Ramos (cell line): ENCODE measurements at regions not wholly inside any gene's neighbourhood (a gene's known extent, or its start where the extent isn't known, plus 50 kb on each side); places are given as distances from the start of the nearest gene placed in this dataset.

ENCODE experiments used
- in situ Hi-C: fragments of 300-500 bp; cut with MboI; formaldehyde crosslinking; loops from one replicate; pipeline ENCODE4 v1.14.3; 2022; ENCODE audit warnings: low sequenced_read_pairs; ENCODE audit not compliant: unreplicated experiment

DNA sequence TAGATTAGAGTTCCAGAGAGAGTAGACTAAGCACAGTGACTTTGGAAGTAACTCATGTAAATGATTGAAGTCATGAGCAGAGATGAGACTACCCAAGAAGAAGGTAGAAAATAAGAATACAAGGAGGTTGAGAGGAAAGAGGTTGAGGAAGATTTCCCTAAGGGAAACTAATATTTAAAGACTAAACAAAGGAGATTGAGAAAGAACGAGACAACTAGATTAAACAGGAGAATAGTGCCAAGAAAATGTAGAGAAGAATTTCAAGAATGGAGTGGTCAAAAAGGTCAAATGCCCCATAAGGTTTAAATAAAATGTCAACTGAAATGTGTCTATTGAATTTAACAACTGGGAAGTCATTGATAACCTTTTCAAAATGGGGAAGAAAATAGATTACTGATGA lies 59.0 kb downstream of the RPS29 start:
- in situ Hi-C loops, result no loop called here

DNA sequence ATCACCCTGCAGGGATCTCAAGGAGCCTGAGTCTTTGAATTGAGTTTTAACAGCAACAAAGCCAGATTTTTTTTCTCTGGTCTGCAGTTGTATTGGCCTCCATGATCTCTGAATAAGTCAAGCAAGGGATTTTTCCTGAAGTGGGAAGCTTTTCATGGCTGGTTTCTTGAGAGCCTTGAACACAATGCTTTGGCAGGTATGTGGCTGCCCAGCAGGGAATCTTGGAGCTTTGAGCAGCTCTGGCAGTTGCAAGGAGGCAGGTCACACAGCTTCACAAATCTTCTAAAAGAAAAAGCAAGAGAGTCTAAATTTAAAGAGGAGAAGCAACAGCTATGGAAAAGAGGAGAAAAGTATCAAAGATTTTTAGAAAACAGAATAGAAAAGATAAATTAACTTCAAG lies 60.1 kb downstream of the RPS29 start:
- in situ Hi-C loops, result no loop called here

DNA sequence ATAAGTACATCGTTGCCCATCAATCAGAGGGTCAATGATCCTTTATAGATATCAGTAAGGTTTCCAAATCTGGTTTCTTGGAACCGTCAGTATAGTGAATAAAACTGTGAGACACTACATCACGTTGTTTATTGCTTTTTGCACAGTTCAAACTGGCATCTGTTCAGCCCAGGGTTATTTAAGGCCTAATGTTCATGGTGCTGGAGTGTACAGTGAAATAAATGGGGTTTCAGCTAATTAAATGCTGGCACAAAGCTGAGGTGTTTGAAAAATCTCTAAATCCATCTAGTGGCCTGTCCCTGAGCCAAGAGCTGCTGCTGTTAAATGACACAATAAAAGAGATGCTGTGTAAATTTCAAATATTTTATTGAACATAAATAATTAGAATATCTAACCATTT lies 69.9 kb downstream of the RPS29 start:
- in situ Hi-C loops, result no loop called here

DNA sequence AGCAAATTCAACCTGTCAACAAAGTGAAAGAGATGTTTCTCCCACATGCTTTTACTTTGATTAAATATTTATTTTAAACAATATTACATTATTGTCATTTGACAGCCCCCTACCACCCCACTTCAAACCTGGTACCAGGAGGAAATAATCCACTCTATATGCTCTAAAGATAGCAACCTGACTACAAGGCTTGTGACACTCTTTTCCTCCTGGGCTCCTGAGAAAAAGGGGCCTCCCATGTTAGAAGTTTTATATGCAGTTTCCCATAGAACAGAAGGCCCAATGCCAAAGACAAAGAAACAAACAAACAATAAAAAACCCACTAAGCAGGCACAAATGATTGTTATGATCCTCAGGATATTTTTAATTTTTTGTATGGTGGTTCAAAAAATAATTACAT lies 73.6 kb downstream of the RPS29 start:
- in situ Hi-C loops, result no loop called here

DNA sequence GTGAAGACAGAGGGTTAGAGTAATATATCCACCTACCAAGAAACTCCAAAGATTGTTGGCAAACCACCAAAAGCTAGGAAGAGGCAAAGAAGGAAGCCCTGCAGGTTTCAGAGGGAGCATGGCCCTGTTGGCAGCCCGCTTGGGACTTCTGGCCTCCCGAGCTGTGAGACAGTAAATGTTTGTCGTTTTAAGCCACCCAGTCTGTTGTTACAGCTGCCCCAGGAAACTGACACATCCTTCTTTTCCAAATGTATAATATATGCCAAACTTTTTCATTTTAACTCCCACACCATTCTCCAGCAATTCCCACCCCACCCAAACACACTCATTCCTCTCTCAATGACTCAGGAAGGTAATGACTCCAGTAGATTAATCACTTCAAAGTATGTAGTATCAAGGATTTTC lies 74.0 kb downstream of the RPS29 start:
- in situ Hi-C loops, result no loop called here

DNA sequence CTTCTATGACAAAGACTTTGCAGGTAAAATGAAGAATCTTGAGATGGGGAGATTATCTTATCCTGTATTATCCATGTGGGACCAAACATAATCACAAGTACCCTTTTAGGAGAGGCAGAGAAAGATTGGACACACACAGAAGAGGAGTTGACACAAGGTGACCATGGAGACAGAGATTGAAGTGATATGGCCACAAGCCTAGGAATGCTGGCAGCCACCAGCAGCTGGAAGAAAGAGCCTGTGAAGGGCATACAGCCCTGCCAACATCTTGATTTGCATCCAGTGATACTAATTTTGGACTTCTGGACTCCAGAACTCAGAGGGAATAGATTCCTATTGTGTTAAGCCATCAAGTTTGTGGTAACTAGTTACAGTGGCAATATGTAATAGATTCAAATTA lies 78.1 kb downstream of the RPS29 start:
- in situ Hi-C loops, result no loop called here

DNA sequence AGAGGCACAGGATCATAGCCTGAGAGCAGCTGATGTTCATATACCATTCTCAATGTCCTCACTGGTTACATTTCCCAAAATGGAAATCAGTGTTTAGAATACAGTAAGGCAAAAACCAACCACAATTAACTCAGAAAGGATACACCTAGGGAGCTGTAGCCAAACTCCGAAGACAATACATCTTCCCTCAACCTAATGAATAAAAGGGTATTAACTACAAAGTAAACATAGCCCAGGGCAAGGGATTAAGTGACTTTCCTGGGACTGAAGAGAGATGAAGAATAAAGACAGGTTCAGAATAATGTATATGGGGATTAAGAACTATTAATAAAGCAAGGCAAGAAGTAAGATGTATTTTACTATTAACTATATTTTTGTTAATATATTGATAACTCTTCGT lies 79.5 kb downstream of the RPS29 start:
- in situ Hi-C loops, result no loop called here

DNA sequence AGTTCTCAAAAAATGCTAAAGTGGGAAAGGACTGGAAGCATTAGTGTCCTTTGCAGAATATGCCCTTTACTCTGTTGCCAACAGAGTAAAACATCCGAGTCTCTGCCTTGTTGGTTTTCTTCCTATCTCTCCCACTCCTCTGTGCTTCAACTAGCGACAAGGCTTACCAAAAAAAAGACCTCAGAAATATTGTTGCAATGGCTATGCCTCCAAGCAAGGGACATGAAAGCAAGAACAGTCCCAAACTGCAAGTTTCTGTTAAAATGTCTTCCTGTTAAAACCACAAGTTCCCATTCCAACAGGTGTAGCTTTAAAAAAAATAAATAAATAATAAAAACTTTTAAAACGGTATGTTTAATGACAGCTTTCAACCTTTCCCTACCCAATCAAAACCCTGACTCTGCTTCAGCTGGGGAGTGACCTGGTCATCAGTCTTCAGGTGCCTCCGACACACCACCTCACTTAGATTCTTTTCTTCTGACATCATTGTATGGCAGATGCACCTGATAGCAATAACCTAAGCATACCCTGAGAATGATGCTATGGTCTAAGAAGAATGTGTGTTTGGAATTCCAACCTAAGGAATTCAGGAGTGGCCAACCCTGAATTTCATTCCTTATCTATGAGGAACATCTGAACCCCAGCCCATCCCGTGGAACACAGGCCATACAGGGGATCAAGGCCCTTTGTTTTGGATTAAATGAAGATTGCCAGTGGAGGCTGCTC lies 81.0 kb downstream of the RPS29 start:
- in situ Hi-C loops, result no loop called here

DNA sequence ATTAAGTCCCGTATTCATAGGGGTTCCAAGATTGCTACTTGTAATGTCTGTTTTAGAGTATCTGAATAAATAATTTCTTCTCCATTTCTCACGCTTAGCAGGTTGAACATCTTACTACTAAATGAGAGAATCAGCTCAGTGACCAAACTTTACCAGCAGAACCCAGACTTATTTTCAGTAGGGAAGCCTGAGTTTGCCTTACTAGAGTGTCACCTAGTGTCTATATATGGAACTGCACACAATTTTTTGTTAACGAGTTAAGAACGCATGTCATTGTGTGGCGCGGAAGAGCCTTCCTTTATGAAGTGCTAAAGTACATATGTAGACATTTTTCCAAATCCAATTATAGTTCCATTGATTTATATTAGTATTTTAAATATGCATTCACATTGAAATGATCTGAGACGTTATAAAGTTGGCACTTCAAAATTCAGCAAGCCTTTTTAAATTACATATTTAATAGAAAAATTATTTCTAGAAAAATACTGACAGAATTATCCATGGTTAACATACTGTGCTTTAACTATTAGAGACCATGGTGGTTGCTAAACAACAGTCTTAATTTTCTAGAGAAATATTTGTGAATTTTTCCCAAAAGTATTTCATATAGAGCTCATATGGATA lies 88.3 kb downstream of the RPS29 start:
- in situ Hi-C loops, result no loop called here

DNA sequence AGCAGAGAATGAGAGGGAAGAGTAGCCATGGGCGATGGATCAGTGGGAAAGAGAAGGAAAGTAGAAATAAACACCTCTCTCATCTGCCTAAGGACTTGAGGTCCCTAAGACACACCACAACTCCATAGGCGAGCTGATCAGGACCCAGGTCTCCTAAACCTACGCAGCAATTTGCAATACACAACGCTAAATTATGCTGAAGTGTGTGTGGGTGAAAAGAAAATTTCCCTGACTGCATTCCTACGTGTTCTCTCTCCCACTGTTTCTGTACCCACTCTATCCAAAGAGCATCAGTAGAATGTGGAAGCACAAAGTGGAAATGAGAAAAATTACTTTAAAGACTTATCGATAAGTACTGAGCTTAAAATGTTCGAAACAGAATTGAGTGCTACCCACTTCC lies 88.9 kb downstream of the RPS29 start:
- in situ Hi-C loops, result no loop called here

DNA sequence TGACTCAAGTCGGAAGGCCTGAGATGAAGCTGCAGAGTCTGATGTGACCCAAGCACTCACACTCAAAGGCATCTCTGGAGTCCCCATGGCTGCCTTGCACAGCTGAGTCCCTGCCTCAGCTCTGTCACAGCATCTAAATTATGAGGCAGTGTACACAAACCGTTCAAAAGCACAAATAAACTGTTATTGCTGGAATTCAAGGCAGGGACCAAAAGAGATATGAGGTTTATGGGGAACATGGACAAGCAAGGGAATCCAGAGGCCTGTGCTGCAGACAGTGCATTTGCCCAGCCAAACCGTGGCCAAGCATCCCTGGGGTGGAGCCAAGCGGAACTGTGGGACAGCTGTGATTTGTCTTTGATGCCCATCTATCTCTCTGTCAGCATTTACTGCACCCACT lies 91.3 kb downstream of the RPS29 start:
- in situ Hi-C loops, result no loop called here

DNA sequence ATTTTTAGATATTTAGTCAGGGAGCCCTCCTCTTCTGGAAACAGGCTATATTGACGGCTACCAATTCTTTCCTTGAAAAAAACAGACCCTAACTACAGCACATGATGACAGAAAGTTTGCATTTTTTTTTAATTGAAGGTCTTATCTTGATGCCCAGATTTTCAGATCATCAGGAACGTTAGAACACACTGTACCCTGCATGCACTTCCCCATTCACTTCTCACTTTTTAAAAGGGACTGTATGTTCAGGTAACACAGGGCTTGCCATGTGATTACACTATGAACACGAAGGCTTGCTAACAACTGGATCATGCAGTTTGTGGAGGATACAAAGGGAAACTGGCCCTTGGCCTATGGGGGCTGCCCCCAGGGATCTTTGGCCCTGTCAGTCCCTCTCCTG lies 92.6 kb downstream of the RPS29 start:
- in situ Hi-C loops, result no loop called here

DNA sequence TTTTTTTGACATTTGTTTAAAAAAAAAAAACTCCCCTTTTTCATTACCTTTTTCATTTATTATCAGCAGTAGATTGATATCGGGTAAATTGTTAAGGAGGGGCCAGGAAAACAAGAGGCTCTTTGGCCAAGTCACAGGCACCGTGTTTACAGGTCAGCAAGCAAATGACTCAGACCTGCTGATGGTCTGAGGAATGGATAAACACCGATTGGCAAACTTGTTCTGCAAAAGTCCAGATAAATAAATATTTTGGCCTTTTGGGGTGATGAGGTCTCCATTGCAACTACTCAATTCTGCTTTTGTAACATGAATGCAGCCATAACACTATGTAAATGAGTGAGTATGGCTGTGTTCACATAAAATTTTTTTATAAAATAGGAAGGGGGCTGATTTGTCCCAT lies 94.0 kb downstream of the RPS29 start:
- in situ Hi-C loops, result no loop called here

DNA sequence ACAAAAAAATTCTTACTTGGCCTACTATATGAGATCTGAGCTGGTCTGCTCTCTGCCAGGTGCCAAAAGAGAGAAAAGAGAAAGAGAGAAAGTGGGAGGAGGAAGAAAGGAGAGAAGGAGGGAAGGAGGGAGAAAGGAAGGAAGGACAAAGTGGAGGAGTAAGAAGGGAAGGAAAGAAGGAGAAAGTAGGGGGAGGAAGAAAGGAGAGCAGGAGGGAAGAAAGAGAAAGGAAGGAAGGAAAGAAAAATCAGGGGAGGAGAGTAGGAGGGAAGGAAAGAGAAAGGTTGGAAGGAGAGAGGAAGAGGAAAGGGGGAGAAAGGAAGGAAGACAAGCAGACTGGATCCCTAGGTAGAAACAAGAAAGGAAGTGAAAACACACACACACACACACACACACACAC lies 96.8 kb downstream of the RPS29 start:
- in situ Hi-C loops, result no loop called here

DNA sequence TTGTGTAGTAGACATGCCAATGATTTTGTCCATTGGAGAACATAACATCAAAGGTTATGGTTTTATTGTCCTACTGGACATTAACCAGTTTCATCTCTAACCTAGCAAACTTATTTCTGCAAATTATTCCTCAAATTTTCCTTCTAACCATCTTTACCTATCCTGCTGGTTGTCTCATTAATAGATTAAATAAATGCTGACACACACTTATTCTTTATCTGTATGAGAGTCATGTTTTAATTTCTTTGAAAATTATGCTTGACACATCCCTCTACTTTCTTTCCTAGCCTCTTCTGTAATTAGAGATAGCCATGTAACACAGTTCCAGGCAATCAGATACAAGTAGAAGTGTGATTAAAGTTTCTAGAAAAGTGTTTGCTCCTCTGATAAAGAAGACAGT lies 98.9 kb downstream of the RPS29 start:
- in situ Hi-C loops, result no loop called here

DNA sequence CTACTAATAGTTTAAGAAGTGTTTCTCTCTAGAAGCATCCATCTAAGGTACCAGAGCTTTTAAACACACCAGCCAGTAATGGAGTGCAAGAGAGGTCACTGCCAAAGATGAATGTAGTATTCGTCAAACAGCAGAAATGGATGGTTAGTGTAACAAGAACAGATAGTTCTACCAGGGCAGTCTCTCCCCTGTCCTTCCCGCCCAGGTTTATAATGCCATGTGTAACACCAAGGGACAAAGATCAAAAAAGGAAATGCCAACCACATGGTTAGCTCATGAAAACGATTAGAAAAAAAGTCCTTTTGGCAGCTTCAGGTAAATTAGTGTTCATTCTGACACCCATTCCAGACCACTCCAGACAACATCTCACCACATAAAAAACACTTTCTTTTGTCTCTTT lies 100.9 kb downstream of the RPS29 start:
- in situ Hi-C loops, result no loop called here

DNA sequence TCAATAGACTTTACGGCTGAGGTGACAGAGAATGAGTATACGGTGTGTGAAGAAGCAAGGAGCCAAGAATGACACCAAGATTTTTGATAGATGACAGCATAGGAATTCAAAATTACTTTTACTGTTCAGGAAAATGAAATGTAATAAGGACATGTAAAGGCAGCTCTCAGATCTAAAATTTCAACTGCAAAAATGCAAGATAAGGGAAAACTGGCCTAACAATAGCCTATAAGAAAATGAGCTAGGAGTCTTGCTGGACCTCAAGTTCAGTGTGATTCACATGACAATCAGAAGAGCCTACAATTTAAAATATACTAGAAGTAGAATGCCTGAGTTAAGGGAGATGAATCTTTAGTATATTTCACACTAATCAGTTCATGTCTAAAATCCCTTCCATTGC lies 102.0 kb downstream of the RPS29 start:
- in situ Hi-C loops, result no loop called here

DNA sequence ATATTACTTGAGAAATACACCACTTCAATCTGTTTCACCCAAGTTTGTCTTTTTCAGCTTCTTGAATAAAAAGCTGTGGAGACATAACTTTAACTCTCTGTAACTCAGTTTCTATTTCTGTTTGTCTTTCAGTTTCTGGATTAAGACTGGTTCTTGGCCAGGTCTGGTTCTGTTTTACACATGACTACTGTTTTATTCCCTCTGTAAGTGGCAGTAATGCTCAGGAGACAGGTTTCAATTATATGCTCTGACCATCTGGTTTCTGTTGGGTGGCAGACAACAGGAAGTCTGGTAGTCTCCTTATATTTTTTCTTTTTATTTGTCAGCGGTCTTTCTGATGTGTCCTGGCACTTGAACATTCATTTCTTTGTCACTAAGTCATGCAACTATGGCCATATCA lies 102.9 kb downstream of the RPS29 start:
- in situ Hi-C loops, result no loop called here

DNA sequence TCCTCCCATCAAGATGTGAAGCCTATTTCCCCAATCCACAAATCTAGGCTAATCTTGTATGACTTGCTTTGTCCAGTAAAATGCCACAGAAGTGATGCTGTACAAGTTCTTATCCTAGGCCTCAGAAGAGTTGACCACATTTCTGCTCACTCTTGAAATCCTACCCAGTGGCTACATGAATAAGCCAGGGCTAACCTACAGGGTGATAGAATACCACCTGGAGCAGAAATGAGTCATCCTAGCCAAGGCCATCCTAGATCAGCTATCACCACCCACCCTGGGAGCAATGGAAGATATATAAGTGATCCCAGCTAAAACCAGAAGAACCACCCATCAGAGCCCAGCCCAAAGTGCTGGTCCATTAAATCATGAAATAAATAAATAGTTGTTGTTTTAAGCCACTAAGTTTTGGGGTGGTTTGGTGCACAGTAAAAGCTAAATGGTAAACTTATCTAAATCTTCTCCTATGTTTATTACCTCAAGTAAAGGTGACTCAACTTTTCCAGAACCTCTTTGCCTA lies 105.1 kb downstream of the RPS29 start:
- in situ Hi-C loops, result no loop called here

DNA sequence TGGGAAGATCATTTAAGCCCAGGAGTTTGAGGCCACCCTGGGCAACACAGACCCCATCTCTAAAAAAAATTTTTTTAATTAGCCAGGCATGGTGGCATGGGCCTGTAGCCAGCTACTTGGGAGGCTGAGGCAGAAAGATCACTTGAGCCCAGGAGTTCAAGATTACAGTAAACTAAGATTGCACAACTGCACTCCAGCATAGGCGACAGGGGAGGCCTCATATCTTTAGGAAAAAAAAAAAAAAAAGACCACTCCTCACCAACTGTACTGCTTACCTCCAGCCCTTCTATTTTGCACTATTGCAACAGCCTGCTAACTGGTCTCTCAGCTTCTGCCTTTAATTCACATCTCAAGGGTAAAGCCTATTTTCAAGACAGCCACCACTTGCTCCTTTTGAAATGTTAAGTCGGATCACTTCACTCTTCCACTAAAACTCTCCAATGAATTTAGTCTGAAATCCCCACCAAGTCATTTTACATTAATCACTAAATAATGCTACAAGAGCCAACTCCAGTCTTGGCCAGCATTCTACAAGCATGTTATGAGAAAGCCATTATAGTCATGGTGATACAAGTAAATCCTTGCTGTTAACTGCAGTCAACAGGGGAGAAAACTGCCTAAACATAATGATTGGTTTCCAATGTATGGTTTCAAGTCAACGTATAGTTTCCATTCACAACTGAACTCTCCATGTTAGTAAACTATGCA lies 106.0 kb downstream of the RPS29 start:
- in situ Hi-C loops, result no loop called here

DNA sequence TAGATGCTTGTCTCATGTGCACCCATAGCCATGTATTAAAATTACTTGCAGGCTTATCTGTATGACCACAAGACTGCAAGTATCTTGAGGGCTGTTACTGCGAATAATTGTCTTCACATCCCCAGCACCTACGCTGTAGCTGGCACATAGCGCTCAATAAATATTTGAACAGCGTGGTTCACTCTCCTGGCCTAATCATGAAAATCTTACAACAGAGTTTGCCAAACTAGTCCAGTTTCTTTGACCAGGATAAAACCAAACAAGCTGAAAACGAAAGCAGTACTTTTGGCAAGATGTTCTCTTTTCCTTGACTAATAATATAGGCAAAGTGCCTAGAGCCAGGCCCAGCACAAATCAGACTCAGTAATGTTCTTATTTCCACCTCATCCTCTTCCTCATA lies 106.7 kb downstream of the RPS29 start:
- in situ Hi-C loops, result no loop called here

DNA sequence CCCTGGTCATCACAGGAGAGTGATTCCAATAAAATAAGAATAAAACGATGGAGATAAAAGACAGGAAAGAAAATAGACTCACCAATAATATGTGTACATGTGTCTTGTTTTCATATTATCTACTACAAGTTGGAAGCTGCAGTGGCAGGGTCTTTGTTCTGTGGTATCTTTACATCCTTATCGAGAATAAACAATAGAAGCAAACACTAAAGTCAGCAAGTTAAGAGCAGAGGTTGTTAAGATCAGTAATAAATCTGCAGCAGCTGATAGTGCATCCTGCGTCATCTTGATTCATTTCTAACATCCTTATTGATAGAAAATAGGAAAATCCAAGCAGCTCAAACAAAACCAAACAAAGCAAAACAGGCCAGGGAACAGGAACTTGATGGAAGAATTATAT lies 107.4 kb downstream of the RPS29 start:
- in situ Hi-C loops, result no loop called here
